Loucy (cell line): ENCODE measurements at regions not wholly inside any gene's neighbourhood (a gene's known extent, or its start where the extent isn't known, plus 50 kb on each side); places are given as distances from the start of the nearest gene placed in this dataset.

Experiments used
- H2AFZ ChIP-seq: fragments of 200-600 bp; sonication (generic); 2 replicates; pipeline ENCODE4 v1.6.0; 2016; ENCODE audit warnings: antibody characterized with exemption, mild to moderate bottlenecking, low read length, moderate library complexity
- H3F3A ChIP-seq: fragments of 200-600 bp; 2 replicates; pipeline ENCODE4 v1.6.0; 2016; ENCODE audit warnings: antibody characterized with exemption, low read depth, mild to moderate bottlenecking
- H3K27me3 ChIP-seq: fragments of 200-600 bp; sonication (generic); 2 replicates; pipeline ENCODE4 v1.6.1; 2014; ENCODE audit warnings: low read length, mild to moderate bottlenecking; ENCODE audit not compliant: insufficient read depth, poor library complexity, severe bottlenecking
- H3K36me3 ChIP-seq: fragments of 200-600 bp; sonication (generic); 2 replicates; pipeline ENCODE4 v1.6.1; 2016; ENCODE audit warnings: low read length; ENCODE audit not compliant: insufficient read depth
- H3K4me1 ChIP-seq: fragments of 200-600 bp; sonication (generic); 2 replicates; pipeline ENCODE4 v1.5.1; 2014; ENCODE audit warnings: low read length, mild to moderate bottlenecking; ENCODE audit not compliant: insufficient read depth, poor library complexity, severe bottlenecking
- H3K4me2 ChIP-seq: fragments of 200-600 bp; sonication (generic); 2 replicates; pipeline ENCODE4 v1.6.0; 2014; ENCODE audit warnings: antibody characterized with exemption, low read length, low read depth, mild to moderate bottlenecking; ENCODE audit not compliant: poor library complexity, severe bottlenecking
- H3K4me3 ChIP-seq: fragments of 200-600 bp; sonication (generic); 2 replicates; pipeline ENCODE4 v1.5.1; 2014; ENCODE audit warnings: low read length, mild to moderate bottlenecking, mixed read lengths; ENCODE audit not compliant: poor library complexity, severe bottlenecking
- H3K79me2 ChIP-seq: fragments of 200-600 bp; sonication (generic); 2 replicates; pipeline ENCODE4 v1.6.1; 2014; ENCODE audit warnings: low read length; ENCODE audit not compliant: insufficient read depth
- H3K9ac ChIP-seq: fragments of 200-600 bp; sonication (generic); 2 replicates; pipeline ENCODE4 v1.6.0; 2014; ENCODE audit warnings: mild to moderate bottlenecking, low read depth, low read length, moderate library complexity; ENCODE audit not compliant: poor library complexity, severe bottlenecking
- H3K9me2 ChIP-seq: fragments of 200-600 bp; sonication (generic); replicated peaks from 2 replicates; pipeline ENCODE4 v1.6.1; 2016; ENCODE audit warnings: low read depth, low read length, mixed read lengths
- H3K9me3 ChIP-seq: fragments of 200-600 bp; sonication (generic); 2 replicates; pipeline ENCODE4 v1.6.1; 2014; ENCODE audit warnings: mild to moderate bottlenecking, antibody characterized with exemption, low read length, low read depth; ENCODE audit not compliant: insufficient read depth
- H4K20me1 ChIP-seq: fragments of 200-600 bp; sonication (generic); 2 replicates; pipeline ENCODE4 v1.6.0; 2014; ENCODE audit warnings: antibody characterized with exemption, low read length, mild to moderate bottlenecking; ENCODE audit not compliant: insufficient read depth, poor library complexity, severe bottlenecking
- CTCF ChIP-seq: fragments of 200-600 bp; sonication (generic); conservative IDR thresholded peaks from 2 replicates; pipeline ENCODE4 v1.5.1; 2014; ENCODE audit warnings: mild to moderate bottlenecking, antibody characterized with exemption, low read length
- EZH2phosphoT487 ChIP-seq: fragments of 200-600 bp; IDR thresholded peaks from 2 replicates; pipeline ENCODE4 v1.6.1; 2018; ENCODE audit warnings: antibody characterized with exemption, mild to moderate bottlenecking, moderate library complexity, borderline replicate concordance

DNA sequence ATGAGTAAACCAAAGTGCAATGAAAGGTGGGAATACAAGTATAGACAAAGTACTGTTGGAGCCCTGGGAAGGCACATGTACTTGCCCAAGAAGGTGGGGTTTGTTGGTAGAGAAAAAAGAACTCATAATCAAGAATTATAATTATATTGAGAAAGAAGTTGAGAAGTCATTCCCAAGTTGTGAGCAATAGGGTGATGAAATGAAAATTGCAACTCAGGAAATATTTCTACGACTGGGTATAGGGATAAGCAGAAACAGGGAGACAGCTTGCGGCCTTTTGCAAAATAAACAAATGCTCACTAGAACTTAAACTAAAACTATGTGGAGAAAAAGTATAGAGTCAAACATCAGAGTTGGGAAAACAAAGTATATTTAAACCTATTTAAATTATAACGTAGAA, 250.7 kb upstream of the FAM83B start:
- no peak overlapping the region for H3K4me3 ChIP-seq
- TF ChIP-seq CTCF (no peak), EZH2phosphoT487 (no peak)
- H3K4me2 ChIP-seq = no peak overlapping the region
- no peak overlapping the region for H3K9ac ChIP-seq
- H4K20me1 ChIP-seq = no peaks in the 10 kb centered on the region
- H3K36me3 ChIP-seq = no peaks in the 10 kb centered on the region
- H3K79me2 ChIP-seq = no peaks in the 10 kb centered on the region
- no peaks in the 10 kb centered on the region for H3K4me1 ChIP-seq
- no peaks in the 10 kb centered on the region for H3K9me2 ChIP-seq
- H3K9me3 ChIP-seq = no peaks in the 10 kb centered on the region
- H3K27me3 ChIP-seq = no peaks in the 10 kb centered on the region
- H3F3A ChIP-seq = no peaks in the 10 kb centered on the region
- no peak overlapping the region for H2AFZ ChIP-seq

- Histone ChIP-seq H3K9me2 (no peaks in the 10 kb centered on the region), H3K27me3 (no peaks in the 10 kb centered on the region), H3K9me3 (no peaks in the 10 kb centered on the region), H2AFZ (no peak overlapping the region), H3K4me3 (no peak overlapping the region), H3K36me3 (no peaks in the 10 kb centered on the region), H3F3A (no peaks in the 10 kb centered on the region), H3K79me2 (no peaks in the 10 kb centered on the region), H3K4me1 (no peaks in the 10 kb centered on the region), H3K9ac (no peak overlapping the region), H4K20me1 (no peaks in the 10 kb centered on the region), H3K4me2 (no peak overlapping the region)
- TF ChIP-seq CTCF = no peak
Observed at GRCh38 chr6:54598787-54599313, 247.7 kb upstream of the FAM83B start.

DNA sequence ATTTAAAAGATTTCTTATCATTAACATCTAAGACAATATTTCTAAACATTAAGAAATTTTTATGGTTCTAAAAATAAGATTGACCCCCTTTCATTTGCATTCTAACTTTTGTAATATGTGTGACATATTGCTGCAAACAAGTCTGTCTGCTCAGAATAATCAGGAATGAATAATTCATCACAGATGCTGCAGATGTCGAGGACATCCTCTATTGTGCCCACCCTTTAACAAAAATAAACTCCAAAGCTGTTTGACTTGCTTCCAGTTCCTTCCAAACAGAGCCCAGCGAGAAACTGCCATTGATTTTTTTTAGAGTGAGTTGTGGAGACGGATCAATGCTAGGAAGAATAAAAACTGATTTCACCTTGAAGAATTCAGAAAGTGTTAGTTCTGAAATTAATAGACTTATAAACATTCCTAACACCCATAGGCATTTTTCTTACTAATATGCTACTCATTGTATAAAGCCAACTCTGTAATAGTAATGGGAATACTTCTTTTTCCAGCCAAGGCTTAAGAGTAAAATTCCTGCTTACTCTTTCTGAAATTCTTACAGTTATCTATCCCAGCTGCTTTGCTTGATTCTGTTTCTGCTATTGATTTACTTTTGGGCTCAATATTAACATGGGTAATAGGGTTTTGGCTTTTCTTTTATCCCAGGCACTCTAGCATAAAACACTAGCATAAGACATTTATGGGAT, 244.8 kb upstream of the FAM83B start:
- Histone ChIP-seq H4K20me1 (no peaks in the 10 kb centered on the region), H3F3A (no peaks in the 10 kb centered on the region), H3K79me2 (no peaks in the 10 kb centered on the region), H3K9me3 (no peaks in the 10 kb centered on the region), H3K9me2 (no peaks in the 10 kb centered on the region), H2AFZ (no peak overlapping the region), H3K4me3 (no peak overlapping the region), H3K36me3 (no peaks in the 10 kb centered on the region), H3K9ac (no peak overlapping the region), H3K27me3 (no peaks in the 10 kb centered on the region), H3K4me2 (no peak overlapping the region), H3K4me1 (no peaks in the 10 kb centered on the region)
- TF ChIP-seq EZH2phosphoT487 = no peak
- no peak for TF ChIP-seq CTCF
